Gastrocnemius medialis (tissue), 4 donors: ENCODE measurements at regions not wholly inside any gene's neighbourhood (a gene's known extent, or its start where the extent isn't known, plus 50 kb on each side); places are given as distances from the start of the nearest gene placed in this dataset.
"Not testable (repeated sequence)": the region's sequence is repeated elsewhere in the genome, so short reads cannot be mapped to it uniquely, and the experiment has no call there.

Source experiments
- CTCF ChIP-seq, 5 experiments: fragments of 450-650 bp in 3 of 5; fragments of 200-600 bp in 2 of 5; sonication (generic) in 2 of 5; IDR thresholded peaks in 4 of 5; conservative IDR thresholded peaks in 1 of 5; 1 replicate in 4 of 5; 2 replicates in 1 of 5; pipeline ENCODE4 v1.5.1; 2016 to 2019; ENCODE audit warnings: antibody characterized with exemption in 5 of 5, mild to moderate bottlenecking in 3 of 5, moderate library complexity in 3 of 5
- POLR2A ChIP-seq, 2 donors: fragments of 450-650 bp; IDR thresholded peaks; one replicate each; pipeline ENCODE4 v1.6.1; 2017; ENCODE audit warnings: antibody characterized with exemption in 2 of 2, mild to moderate bottlenecking in 2 of 2, moderate library complexity in 2 of 2

- TF ChIP-seq CTCF (IDR thresholded peaks at IDR 0.05 in 4 of 5, conservative IDR thresholded peaks at IDR 0.05 in 1 of 5); POLR2A (IDR thresholded peaks at IDR 0.05): not testable (repeated sequence)
Observed at GRCh38 chr9:40962461-40962860, 166.0 kb downstream of the FOXD4L6 start.
